ENCODE measurements at regions not wholly inside any gene's neighbourhood (a gene's known extent, or its start where the extent isn't known, plus 50 kb on each side); places are given as distances from the start of the nearest gene placed in this dataset.

DNA sequence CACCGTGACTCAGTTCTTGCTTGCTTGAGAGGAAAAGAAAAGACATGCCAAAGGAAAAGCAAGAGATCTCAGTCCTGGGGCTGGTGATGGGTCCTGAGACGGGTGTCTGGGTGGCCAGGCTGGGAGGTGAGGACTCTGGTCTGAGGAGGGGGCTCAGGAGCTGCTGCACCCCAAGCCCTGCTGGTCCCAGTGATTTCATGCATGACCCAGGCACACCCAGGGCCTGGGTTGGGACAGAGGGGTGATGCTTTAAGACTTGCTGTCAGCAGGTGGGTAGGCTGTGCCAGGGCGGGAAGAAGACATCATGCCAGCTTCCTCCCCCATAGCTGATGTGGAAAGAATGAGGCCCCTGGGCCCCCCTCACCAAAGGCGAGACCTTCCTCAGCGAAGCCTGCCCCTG, 65.1 kb upstream of the PMEPA1 start:
- TF ChIP-seq, protein P1, sequence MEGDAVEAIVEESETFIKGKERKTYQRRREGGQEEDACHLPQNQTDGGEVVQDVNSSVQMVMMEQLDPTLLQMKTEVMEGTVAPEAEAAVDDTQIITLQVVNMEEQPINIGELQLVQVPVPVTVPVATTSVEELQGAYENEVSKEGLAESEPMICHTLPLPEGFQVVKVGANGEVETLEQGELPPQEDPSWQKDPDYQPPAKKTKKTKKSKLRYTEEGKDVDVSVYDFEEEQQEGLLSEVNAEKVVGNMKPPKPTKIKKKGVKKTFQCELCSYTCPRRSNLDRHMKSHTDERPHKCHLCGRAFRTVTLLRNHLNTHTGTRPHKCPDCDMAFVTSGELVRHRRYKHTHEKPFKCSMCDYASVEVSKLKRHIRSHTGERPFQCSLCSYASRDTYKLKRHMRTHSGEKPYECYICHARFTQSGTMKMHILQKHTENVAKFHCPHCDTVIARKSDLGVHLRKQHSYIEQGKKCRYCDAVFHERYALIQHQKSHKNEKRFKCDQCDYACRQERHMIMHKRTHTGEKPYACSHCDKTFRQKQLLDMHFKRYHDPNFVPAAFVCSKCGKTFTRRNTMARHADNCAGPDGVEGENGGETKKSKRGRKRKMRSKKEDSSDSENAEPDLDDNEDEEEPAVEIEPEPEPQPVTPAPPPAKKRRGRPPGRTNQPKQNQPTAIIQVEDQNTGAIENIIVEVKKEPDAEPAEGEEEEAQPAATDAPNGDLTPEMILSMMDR (IDR thresholded peaks at IDR 0.05): no peak
- no peak for TF ChIP-seq ZFX (IDR thresholded peaks at IDR 0.05; ENCODE audit: borderline replicate concordance)

Data from 22Rv1 (cell line).